ENCODE measurements at regions not wholly inside any gene's neighbourhood (a gene's known extent, or its start where the extent isn't known, plus 50 kb on each side); places are given as distances from the start of the nearest gene placed in this dataset.

DNA sequence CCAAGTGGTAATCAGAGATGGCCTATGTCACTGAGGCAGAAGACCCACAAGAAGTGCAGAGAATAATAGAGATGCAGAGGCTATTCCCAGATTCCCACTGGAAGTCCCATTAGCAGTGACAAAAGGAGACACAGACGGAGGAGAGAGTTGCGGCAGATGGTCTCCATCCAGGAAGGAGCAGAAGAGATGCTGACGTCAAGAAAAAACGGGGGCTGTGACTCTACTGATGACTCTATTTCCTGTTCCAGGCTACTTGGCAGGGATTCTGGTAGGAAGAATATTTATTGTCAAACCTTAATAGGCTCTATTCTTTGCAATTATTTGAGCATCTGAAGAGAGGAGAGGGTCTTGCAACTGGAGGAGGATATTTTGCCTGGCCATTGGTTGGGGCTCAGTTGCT lies 246.0 kb upstream of the ECI2 start:
- TF ChIP-seq, protein P1, sequence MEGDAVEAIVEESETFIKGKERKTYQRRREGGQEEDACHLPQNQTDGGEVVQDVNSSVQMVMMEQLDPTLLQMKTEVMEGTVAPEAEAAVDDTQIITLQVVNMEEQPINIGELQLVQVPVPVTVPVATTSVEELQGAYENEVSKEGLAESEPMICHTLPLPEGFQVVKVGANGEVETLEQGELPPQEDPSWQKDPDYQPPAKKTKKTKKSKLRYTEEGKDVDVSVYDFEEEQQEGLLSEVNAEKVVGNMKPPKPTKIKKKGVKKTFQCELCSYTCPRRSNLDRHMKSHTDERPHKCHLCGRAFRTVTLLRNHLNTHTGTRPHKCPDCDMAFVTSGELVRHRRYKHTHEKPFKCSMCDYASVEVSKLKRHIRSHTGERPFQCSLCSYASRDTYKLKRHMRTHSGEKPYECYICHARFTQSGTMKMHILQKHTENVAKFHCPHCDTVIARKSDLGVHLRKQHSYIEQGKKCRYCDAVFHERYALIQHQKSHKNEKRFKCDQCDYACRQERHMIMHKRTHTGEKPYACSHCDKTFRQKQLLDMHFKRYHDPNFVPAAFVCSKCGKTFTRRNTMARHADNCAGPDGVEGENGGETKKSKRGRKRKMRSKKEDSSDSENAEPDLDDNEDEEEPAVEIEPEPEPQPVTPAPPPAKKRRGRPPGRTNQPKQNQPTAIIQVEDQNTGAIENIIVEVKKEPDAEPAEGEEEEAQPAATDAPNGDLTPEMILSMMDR (IDR thresholded peaks at IDR 0.05; ENCODE audit: insufficient read depth, low read depth, low read length, missing control alignments) = no peak
- no peak for DNase-seq (ENCODE audit: low read depth)

DNA sequence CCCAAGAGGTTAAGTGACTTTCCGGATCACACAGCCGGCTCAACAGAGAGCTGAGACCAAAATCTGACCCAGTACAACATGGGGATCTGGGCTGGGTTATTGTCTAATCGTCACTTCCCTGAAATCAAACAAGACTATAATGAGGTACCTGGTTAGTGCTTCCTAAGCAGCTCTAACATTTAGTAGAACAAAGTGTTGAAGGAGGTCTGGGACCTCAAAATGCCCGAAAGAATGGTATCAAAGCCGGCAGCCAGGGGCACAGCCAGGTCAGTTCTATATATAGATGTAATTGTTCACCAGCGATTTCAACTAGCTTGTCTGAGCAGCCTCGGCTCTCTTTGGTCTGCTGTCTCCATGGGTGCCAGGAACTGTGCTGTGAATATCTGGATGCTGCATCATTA lies 245.5 kb upstream of the ECI2 start:
- no peak for DNase-seq (ENCODE audit: low read depth)
- TF ChIP-seq, protein P1 (IDR thresholded peaks at IDR 0.05; ENCODE audit: insufficient read depth, low read depth, low read length, missing control alignments) = no peak
- no peak overlapping the region for H3K4me3 ChIP-seq (ENCODE audit: low read depth, low read length)

More for the DNA sequence above, 246.0 kb upstream of the ECI2 start:
- H3K4me3 ChIP-seq (ENCODE audit: low read depth, low read length) = no peak overlapping the region

DNA sequence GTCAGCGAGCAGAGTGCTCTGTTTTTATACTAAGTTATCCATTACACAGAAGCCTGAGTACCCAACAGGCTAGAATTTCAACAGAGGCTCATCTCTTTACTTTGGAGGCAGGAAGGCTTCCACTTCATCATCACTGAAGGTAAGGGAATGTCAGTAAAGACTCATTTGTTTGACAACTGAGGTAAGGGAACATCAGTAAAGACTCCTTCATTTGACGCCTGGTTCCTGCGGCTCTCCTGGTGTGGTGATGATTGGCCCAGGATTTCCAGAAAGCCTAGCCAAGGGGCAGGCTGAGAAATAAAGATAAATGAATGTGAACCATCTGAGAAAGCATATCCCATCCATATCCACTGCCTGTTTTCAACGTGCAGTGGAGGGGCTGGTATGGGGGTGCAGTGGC lies 244.6 kb upstream of the ECI2 start:
- H3K4me3 ChIP-seq (ENCODE audit: low read depth, low read length) = no peak overlapping the region
- no peak for DNase-seq (ENCODE audit: low read depth)
- TF ChIP-seq, protein P1 (IDR thresholded peaks at IDR 0.05; ENCODE audit: insufficient read depth, low read depth, low read length, missing control alignments) = no peak

DNA sequence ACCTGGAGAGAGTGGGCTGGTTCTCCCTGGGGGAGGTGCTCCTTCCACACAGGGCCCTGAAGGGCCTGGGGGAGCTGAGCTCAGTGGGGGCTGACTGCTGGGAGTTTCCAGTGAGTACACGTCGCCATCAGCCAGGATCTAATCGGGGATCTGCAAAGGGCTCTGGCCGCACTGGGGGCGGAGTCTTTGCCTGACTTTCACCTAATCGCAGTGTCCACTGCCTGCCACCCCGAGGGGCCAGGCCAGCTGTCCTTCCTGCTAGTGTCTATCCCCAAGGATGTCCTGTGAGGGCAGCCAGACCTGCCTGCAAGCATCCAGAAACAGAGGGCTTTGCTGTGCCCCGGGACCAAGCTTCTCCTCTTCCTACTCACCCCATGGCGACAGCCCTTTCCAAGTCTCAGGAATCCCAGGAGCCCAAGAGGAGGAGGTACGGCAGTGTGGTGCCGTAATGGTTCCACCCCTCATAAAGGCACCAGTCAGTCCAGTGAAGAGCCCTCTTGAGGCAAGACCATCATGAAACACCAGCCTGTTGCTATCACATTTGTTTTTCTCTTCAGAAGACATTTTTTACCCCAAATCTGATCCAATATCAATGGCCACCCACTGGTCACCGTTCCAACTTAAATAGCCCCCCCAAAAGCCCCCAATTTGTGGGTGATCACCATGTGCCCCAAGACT lies 243.1 kb upstream of the ECI2 start:
- TF ChIP-seq, protein P1 (IDR thresholded peaks at IDR 0.05; ENCODE audit: insufficient read depth, low read depth, low read length, missing control alignments) = no peak
- no peak for DNase-seq (ENCODE audit: low read depth)
- H3K4me3 ChIP-seq (ENCODE audit: low read depth, low read length) = no peak overlapping the region

DNA sequence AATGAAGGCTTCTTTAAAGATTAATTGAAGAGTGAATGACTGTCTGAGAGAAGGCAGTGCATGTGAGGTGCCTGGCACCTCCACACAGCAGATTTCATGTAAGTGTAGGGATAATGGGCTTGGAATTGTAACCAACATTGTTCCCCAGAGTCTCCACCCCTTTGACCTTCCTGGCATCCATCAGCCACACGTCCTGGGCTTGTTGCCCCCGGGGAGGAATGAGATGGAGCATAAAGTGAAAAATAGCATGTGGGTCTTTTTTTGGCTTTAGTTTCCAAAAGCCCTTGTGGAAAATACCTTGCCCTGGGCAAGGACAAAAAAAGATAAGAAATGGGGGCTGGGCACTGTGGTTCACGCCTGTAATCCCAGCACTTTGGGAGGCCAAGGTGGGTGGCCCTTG lies 242.2 kb upstream of the ECI2 start:
- H3K4me3 ChIP-seq (ENCODE audit: low read depth, low read length) = no peak overlapping the region
- no peak for DNase-seq (ENCODE audit: low read depth)
- TF ChIP-seq, protein P1 (IDR thresholded peaks at IDR 0.05; ENCODE audit: insufficient read depth, low read depth, low read length, missing control alignments) = no peak

DNA sequence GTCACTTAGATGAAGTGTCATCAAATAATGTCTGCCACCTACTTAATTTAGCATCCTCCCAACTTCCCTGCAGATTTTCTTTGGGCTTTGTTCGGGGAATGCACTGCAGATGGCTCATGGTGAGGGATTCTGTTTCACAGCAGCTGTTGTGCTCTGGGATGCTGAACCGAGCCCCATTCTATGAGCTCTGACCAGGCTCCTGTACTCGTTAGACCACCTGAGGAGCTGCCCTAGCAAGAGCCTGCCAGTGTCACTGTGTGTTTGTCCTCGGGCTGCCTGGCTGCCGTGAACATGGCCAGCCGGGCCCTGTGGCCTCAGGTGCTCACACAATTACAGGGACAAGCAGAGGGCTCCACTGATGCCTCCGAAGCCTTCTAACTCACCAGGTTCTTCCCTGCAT lies 238.8 kb upstream of the ECI2 start:
- TF ChIP-seq, protein P1 (IDR thresholded peaks at IDR 0.05; ENCODE audit: insufficient read depth, low read depth, low read length, missing control alignments) = no peak
- H3K4me3 ChIP-seq (ENCODE audit: low read depth, low read length) = no peak overlapping the region
- DNase-seq (ENCODE audit: low read depth) = no peak

DNA sequence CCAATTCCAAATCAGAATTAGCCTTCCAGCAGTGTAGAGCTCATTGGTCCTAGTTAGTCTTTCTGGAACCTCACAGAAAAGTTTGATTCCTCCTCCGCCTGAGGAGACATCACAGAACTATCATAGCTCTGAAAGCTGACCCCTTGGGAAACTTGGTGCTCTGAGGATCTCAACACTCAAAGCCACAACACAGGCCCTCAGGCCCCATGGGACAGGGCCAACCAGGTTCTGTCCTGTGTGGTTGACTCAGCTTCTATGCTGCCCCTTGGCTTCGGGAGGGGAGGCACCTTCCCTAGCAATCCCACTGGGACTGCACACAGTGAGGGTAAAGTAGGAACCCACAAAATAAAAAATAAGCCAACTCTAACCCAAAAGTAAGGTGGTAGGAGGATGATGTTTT lies 237.5 kb upstream of the ECI2 start:
- DNase-seq (ENCODE audit: low read depth) = no peak
- TF ChIP-seq, protein P1 (IDR thresholded peaks at IDR 0.05; ENCODE audit: insufficient read depth, low read depth, low read length, missing control alignments) = no peak
- H3K4me3 ChIP-seq (ENCODE audit: low read depth, low read length) = no peak overlapping the region

Data from GM12865 (cell line).